HG03558 (cell line): ENCODE measurements at regions not wholly inside any gene's neighbourhood (a gene's known extent, or its start where the extent isn't known, plus 50 kb on each side); places are given as distances from the start of the nearest gene placed in this dataset.

ENCODE experiments used
- ATAC-seq: cut with Tn5 transposase; IDR thresholded peaks from one replicate; pipeline ENCODE4 v1.9.1; 2021; ENCODE audit warnings: moderate number of reproducible peaks; ENCODE audit not compliant: unreplicated experiment; ENCODE audit errors: extremely low read depth

- no peak for ATAC-seq
These were observed 65.9 kb upstream of the CCDC190 start for GRCh38 chr1:162926906-162927305.

- ATAC-seq: no peak
These were observed 63.2 kb upstream of the CCDC190 start for GRCh38 chr1:162924179-162924578.

GRCh38 chr1:162922201-162922600 is 61.2 kb upstream of the CCDC190 start:
- no peak for ATAC-seq

GRCh38 chr1:162921311-162921710 is 60.3 kb upstream of the CCDC190 start:
- no peak for ATAC-seq

- ATAC-seq: no peak
These were observed 58.1 kb upstream of the CCDC190 start for GRCh38 chr1:162919034-162919433.

- ATAC-seq: no peak
These were observed 57.3 kb upstream of the CCDC190 start for GRCh38 chr1:162918151-162918754.

- ATAC-seq: no peak
These were observed 56.0 kb upstream of the CCDC190 start for GRCh38 chr1:162916821-162917613.

GRCh38 chr1:162916407-162916806 is 55.4 kb upstream of the CCDC190 start:
- no peak for ATAC-seq

- ATAC-seq: no peak
These were observed 53.6 kb upstream of the CCDC190 start for GRCh38 chr1:162914601-162915000.

- ATAC-seq: no peak
These were observed 52.4 kb upstream of the CCDC190 start for GRCh38 chr1:162913345-162913744.

- ATAC-seq: no peak
These were observed 51.2 kb upstream of the CCDC190 start for GRCh38 chr1:162912061-162912667.
